ENCODE measurements at regions not wholly inside any gene's neighbourhood (a gene's known extent, or its start where the extent isn't known, plus 50 kb on each side); places are given as distances from the start of the nearest gene placed in this dataset.

DNA sequence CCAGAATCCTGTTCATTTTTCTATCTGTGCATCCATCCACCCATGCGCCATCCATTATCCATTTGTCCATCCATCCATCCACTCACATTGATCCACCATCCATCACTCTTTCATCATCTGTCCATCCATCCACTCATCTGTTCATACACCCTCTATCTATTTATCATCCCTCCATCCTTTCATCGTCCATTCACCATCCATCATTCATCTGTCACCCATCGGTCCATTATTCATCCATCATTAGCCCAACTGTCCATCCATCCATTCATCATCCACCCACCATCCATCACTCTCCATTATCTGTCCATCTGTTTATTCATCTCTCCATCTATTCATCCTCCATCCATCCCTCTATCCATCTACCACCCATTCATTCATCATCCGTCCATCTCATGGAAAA, 125.7 kb upstream of the TMPRSS2 start:
- Mint-ChIP-seq H3K9me3 (peaks cover 5 to 13% (median 5%) of the 10 kb centered on the region in 3 donors), H3K36me3 (peaks cover 2% of the 10 kb centered on the region), H3K27me3 (no peaks in the 10 kb centered on the region), H3K4me3 (no peak overlapping the region), H3K4me1 (peaks cover 0 to 3% (median 0%) of the 10 kb centered on the region in 3 donors), H3K27ac (no peak overlapping the region)

GRCh38 chr21:41632748-41633475, 125.0 kb upstream of the TMPRSS2 start:
- Mint-ChIP-seq H3K27me3 (no peaks in the 10 kb centered on the region), H3K4me3 (peak overlapping the region in 1 of 4 donors; percentile 50), H3K4me1 (peaks cover 0 to 3% (median 0%) of the 10 kb centered on the region in 3 donors), H3K27ac (no peak overlapping the region), H3K9me3 (peaks cover 5 to 11% (median 6%) of the 10 kb centered on the region in 3 donors), H3K36me3 (peaks cover 2% of the 10 kb centered on the region)

DNA sequence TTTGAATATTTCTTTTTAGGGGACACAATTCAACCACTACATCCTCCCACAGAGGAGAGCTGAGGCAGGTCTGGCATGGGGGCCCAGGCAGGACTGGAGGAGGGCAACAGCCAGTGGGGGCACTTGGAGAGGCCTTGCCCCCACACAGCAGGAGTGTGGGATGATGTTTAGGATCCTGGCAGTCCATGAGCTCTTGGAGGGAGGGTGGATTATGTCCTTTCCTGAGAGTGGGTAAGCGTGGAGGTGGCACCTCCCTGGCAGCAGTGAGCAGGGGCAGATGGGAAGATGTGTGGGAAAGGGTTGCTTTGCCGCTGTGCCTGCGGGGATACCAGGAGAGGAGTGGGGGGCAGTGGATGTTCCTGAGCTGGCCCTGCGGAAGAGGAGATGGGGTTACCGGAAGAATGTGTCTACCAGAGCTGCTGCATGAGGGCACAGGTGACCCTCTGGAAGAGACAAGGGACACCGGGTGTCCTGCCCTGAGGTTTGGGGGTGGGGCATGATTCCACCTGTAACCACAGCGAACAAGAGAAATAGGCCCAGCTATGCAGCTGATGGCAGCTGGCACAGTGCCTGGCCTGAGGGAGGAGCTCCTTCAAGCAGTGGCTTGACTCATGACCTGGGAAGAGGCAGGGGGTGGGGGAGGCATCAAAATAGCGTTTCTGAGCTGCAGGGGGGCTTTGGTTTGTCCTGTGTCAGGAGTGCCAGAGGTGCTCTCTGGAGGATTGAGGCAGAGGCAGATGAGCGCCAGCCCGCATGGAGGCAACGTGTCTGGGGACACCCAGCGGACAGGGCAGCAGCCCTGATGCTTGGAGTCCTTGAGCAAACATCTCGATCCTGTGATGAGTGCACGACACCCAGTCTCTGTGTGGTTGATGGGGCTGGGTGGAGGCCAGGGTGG, 123.9 kb upstream of the TMPRSS2 start:
- peaks cover 5 to 9% (median 6%) of the 10 kb centered on the region in 3 donors for H3K9me3 Mint-ChIP-seq
- no peak overlapping the region for H3K27ac Mint-ChIP-seq
- peaks cover 2% of the 10 kb centered on the region for H3K36me3 Mint-ChIP-seq
- no peaks in the 10 kb centered on the region for H3K27me3 Mint-ChIP-seq
- peak overlapping the region in 1 of 4 donors; percentile 18 for H3K4me3 Mint-ChIP-seq
- peaks cover 0 to 3% (median 0%) of the 10 kb centered on the region in 3 donors for H3K4me1 Mint-ChIP-seq

DNA sequence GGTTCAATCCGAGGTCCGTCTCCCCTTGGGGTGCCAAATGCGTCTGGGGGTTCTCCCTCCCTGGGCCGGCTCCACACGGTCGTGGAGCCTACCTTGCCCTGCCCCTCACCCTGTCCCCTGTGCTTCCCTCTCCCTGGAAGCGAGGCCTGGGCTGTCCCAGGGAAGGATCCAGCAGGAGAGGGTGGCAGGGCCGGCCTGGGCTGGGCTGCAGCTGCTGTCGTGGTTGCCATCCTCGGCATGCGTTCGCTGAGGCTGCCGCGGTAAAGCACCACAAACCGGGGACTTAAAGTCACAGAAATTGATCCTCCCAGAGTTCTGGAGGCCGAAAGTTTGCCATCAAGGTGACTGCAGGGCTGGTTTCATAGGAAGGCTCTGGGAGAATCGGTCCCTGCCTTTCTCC, 123.0 kb upstream of the TMPRSS2 start:
- Mint-ChIP-seq H3K9me3 (peaks cover 5 to 9% (median 6%) of the 10 kb centered on the region in 3 donors), H3K4me3 (no peak overlapping the region), H3K27ac (no peak overlapping the region), H3K4me1 (peaks cover 0 to 3% (median 0%) of the 10 kb centered on the region in 3 donors), H3K27me3 (no peaks in the 10 kb centered on the region), H3K36me3 (peaks cover 2% of the 10 kb centered on the region)

GRCh38 chr21:41630249-41630648, 122.3 kb upstream of the TMPRSS2 start:
- H3K9me3 Mint-ChIP-seq, result peaks cover 5 to 9% (median 6%) of the 10 kb centered on the region in 3 donors
- no peaks in the 10 kb centered on the region for H3K27me3 Mint-ChIP-seq
- no peak overlapping the region for H3K4me3 Mint-ChIP-seq
- peaks cover 4% of the 10 kb centered on the region for H3K36me3 Mint-ChIP-seq
- no peak overlapping the region for H3K27ac Mint-ChIP-seq
- peaks cover 0 to 3% (median 0%) of the 10 kb centered on the region in 3 donors for H3K4me1 Mint-ChIP-seq

GRCh38 chr21:41628256-41628655, 120.3 kb upstream of the TMPRSS2 start:
- no peak overlapping the region for H3K27ac Mint-ChIP-seq
- H3K9me3 Mint-ChIP-seq, result peaks cover 7 to 14% (median 9%) of the 10 kb centered on the region in 3 donors
- peaks cover 5% of the 10 kb centered on the region for H3K27me3 Mint-ChIP-seq
- no peak overlapping the region for H3K4me3 Mint-ChIP-seq
- peaks cover 4% of the 10 kb centered on the region for H3K36me3 Mint-ChIP-seq
- H3K4me1 Mint-ChIP-seq, result no peaks in the 10 kb centered on the region

GRCh38 chr21:41627428-41627827, 119.5 kb upstream of the TMPRSS2 start:
- peaks cover 6% of the 10 kb centered on the region for H3K27me3 Mint-ChIP-seq
- H3K4me1 Mint-ChIP-seq, result no peaks in the 10 kb centered on the region
- no peak overlapping the region for H3K4me3 Mint-ChIP-seq

GRCh38 chr21:41626021-41626420, 118.1 kb upstream of the TMPRSS2 start:
- peaks cover 2% of the 10 kb centered on the region for H3K36me3 Mint-ChIP-seq
- H3K4me3 Mint-ChIP-seq, result no peak overlapping the region
- H3K27me3 Mint-ChIP-seq, result peaks cover 11% of the 10 kb centered on the region
- H3K27ac Mint-ChIP-seq, result no peak overlapping the region
- H3K4me1 Mint-ChIP-seq, result no peaks in the 10 kb centered on the region
- H3K9me3 Mint-ChIP-seq, result peaks cover 7 to 14% (median 9%) of the 10 kb centered on the region in 3 donors

More at GRCh38 chr21:41627428-41627827, 119.5 kb upstream of the TMPRSS2 start:
- no peak overlapping the region for H3K27ac Mint-ChIP-seq
- H3K9me3 Mint-ChIP-seq, result peaks cover 7 to 14% (median 9%) of the 10 kb centered on the region in 3 donors
- peaks cover 4% of the 10 kb centered on the region for H3K36me3 Mint-ChIP-seq

DNA sequence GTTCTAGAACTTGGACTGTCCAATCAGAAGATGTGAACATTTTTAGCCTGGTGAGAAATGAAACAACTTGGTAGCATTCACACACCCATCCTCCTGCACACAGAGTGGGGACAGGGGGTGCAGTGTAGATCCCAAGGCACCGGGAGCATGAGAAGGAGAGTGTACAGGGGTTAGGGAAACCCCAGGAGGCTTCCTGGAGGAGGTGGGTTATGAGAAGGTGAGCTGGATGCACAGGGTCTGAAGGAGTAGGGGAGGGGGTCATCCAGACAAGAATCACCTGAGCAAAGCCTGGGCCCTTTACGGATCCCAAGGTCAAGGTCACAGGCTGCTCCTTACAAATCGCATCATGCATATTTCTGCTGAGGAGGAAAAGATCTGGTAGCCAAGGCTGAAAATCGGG, 117.5 kb upstream of the TMPRSS2 start:
- Mint-ChIP-seq H3K36me3 (peaks cover 2% of the 10 kb centered on the region), H3K27ac (no peak overlapping the region), H3K9me3 (peaks cover 7 to 14% (median 9%) of the 10 kb centered on the region in 3 donors), H3K27me3 (peaks cover 11% of the 10 kb centered on the region), H3K4me1 (no peaks in the 10 kb centered on the region), H3K4me3 (no peak overlapping the region)

DNA sequence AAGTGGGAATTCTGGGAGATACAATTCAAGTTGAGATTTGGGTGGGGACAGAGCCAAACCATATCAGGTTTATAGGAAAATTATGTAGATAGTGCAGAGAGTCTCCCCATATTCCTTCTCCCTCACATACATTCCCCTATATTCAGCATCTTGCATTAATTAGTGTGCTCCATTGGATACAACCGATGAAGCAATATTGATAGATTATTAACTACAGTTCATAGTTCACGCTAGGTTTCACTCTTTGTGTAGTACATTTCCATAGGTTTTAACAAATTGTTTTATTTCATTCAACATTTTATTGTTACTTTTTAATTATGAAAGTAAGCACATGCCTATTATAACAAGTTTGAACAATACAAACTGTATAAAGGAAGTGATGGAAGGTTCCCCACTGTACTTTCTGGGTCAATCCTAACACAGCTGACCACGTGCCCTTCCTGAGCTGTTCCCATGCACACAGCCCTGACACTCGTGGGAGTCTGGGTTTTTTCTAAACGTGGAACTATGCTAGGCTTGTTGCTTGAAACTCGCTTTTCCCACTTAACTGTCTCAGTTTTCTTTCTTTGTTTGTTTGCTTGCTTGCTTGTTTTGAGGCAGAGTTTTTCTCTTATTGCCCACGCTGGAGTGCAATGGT, 116.8 kb upstream of the TMPRSS2 start:
- Mint-ChIP-seq H3K4me1 (no peaks in the 10 kb centered on the region), H3K9me3 (peaks cover 7 to 14% (median 9%) of the 10 kb centered on the region in 3 donors), H3K27ac (no peak overlapping the region), H3K4me3 (no peak overlapping the region), H3K36me3 (peaks cover 2% of the 10 kb centered on the region), H3K27me3 (peaks cover 11% of the 10 kb centered on the region)

DNA sequence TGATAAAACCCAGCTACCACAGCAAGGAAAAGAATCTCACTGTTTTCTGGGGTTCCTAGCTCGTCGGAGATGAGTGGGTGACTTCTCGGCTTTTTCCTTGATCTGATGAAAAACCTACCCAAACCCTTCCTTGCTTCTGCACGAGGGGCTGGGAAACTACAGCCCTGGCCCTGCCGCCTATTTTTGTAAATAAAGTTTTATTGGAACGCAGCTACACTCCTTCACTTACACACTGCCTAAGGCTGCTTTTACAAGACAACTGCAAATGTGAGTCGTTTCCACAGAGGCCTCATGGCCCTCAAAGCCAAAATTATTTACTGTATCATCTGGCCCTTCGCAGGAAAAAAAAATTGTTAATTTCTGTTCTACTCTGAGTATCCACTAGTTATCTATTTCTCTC, 116.0 kb upstream of the TMPRSS2 start:
- no peaks in the 10 kb centered on the region for H3K4me1 Mint-ChIP-seq
- peaks cover 2% of the 10 kb centered on the region for H3K36me3 Mint-ChIP-seq
- H3K27ac Mint-ChIP-seq, result no peak overlapping the region
- peaks cover 3 to 8% (median 7%) of the 10 kb centered on the region in 3 donors for H3K9me3 Mint-ChIP-seq
- H3K4me3 Mint-ChIP-seq, result no peak overlapping the region
- H3K27me3 Mint-ChIP-seq, result peaks cover 11% of the 10 kb centered on the region

- H3K4me3 Mint-ChIP-seq, result no peak overlapping the region
- H3K9me3 Mint-ChIP-seq, result peaks cover 1 to 5% (median 3%) of the 10 kb centered on the region in 3 donors
- no peak overlapping the region for H3K27ac Mint-ChIP-seq
- no peaks in the 10 kb centered on the region for H3K4me1 Mint-ChIP-seq
- H3K36me3 Mint-ChIP-seq, result peaks cover 2% of the 10 kb centered on the region
- peaks cover 11% of the 10 kb centered on the region for H3K27me3 Mint-ChIP-seq
Observed at GRCh38 chr21:41622831-41623548, 115.0 kb upstream of the TMPRSS2 start.

- Mint-ChIP-seq H3K4me3 (no peak overlapping the region), H3K4me1 (no peaks in the 10 kb centered on the region), H3K27me3 (peaks cover 13% of the 10 kb centered on the region), H3K9me3 (peaks cover 1 to 5% (median 3%) of the 10 kb centered on the region in 3 donors), H3K36me3 (peaks cover 2% of the 10 kb centered on the region), H3K27ac (no peak overlapping the region)
Observed at GRCh38 chr21:41622201-41622600, 114.2 kb upstream of the TMPRSS2 start.

GRCh38 chr21:41621513-41621912, 113.6 kb upstream of the TMPRSS2 start:
- H3K27me3 Mint-ChIP-seq, result peaks cover 15% of the 10 kb centered on the region
- peaks cover 2% of the 10 kb centered on the region for H3K36me3 Mint-ChIP-seq
- H3K4me3 Mint-ChIP-seq, result no peak overlapping the region
- H3K9me3 Mint-ChIP-seq, result peaks cover 1 to 5% (median 3%) of the 10 kb centered on the region in 3 donors
- H3K27ac Mint-ChIP-seq, result no peak overlapping the region
- no peaks in the 10 kb centered on the region for H3K4me1 Mint-ChIP-seq

Data from IgD-negative memory B cell (primary cell).